Glomerular visceral epithelial cell (primary cell): ENCODE measurements at regions not wholly inside any gene's neighbourhood (a gene's known extent, or its start where the extent isn't known, plus 50 kb on each side); places are given as distances from the start of the nearest gene placed in this dataset.

Experiments
- DNase-seq: peaks from one replicate; pipeline ENCODE4 v3.0.0-alpha.2; 2016; ENCODE audit errors: extremely low spot score

DNA sequence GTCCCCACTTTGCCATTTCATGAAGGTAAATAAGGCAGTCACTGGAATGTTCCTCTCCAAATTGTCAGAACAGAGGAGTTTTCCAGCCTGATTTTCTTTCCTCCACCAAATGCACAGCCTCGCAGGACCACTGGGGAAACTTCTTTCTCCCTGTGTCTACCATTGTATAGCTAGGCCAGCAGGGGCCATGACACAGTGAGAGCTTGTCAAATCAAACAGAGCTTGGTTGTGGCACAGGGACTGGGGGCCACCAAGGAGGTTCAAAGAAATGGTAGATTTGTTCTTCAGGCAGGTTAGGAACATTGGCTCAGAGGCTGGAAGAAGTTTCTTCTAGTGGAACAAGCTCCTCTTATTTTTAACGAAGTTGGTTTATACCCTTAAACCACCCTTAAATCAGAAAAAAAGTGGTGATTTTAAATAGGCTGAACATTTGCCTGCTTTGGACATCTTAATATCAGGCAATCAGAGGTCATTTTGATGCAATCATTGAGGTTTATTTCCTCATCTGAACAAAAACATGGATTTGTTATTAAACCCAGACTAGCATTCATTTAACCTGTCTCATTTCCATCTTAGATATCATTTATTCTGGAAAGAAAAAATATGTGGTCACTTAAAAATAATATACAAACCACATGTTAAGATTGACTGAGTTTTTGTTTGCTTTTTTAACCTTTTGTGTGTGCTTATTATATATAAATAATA lies 105.6 kb downstream of the GTPBP8 start:
- DNase-seq, result no peak

DNA sequence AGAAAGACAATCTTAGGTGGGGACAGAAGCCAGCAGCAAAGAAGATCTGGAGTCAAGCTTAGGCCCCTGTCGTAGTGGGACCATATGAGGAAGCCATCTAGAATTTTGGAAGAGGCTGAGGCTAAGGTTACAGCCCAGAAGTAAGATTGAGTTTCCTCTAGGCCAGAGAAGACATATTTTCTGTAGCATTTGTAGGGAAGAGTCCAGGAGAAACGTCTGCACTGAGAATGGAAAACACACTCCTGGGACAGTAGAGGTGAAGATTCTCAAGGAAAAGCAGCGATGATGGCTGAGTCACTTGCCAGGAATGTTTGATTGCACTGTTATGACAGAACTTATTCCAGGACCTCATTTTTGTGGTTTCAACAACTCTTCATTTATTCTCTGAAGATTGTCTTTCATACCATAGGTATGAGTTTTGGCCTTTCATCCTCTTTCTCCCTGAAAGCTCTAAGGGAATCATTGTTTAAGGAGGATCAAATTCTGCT lies 107.2 kb downstream of the GTPBP8 start:
- peak; percentile 87 for DNase-seq

DNA sequence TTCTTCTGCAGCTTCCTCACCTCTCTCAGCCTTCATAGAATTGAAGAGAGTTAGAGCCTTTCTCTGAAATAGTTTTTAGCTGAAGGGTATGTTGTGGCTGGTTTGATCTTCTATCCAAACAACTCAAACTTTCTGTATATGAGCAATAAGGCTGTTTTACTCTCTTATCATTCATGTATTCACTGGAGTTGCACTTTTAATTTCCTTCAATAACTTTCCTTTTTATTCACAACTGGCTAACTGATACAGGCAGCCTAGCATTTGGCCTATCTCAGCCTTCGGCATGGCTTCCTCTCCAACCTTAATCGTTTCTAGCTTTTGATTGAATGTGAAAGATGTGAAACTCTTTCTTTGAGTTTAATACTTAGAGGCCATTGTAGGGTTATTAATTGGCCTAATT lies 109.3 kb downstream of the GTPBP8 start:
- DNase-seq, result no peak

DNA sequence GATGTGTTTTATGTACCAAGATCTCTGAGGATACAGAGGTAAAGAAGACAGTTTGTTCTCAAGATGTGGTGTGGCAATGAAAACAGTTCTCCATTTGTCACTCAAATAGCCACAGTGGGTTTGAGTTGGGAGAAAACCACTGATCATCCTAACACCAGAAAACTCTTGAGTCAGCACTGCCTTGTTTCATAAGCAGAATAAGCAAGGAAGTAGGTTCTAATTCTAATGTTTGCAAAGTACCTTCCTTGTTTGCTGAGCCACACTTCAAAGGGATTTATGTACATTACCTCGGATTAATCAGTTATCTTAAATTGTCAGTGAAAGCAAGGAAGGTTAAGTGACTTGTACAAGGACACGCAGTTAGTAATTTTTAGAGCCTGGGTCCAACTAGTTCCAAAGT lies 107.8 kb upstream of the BOC start:
- DNase-seq, result no peak

DNA sequence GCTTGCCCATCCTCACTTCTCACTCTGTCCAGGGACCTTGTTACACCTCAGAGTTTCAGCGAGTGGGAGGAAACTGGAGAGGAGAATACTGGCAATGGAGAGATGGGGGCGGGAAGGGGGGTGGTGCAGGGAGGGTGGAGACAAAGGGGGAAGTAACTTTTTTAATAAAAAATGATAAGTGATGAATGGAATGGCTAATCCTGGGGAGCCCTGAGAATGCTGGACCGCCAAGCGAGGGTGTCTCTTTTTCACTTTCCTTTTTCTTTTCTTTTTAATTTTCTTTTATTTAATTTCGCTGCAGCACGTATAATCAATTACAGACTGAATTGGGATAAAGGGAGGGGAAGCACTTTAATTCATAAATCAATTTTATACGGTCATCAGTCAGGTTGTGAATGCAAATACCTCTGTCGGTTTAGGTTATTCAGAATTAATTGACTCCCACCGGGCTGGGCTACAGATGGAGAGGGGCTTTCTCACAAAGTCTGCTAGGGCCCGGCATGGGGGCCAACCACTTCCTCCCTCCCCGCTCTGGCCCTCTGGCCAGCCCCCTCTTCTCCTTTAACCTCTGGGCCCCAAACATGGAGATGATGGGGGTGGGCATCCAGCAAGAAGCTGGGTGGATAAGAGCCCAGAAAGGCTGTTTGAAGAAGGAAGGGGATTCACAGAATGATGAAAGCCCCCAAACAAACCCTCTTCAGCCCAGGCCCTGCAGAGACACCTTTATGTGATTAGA lies 106.8 kb upstream of the BOC start:
- DNase-seq, result no peak

DNA sequence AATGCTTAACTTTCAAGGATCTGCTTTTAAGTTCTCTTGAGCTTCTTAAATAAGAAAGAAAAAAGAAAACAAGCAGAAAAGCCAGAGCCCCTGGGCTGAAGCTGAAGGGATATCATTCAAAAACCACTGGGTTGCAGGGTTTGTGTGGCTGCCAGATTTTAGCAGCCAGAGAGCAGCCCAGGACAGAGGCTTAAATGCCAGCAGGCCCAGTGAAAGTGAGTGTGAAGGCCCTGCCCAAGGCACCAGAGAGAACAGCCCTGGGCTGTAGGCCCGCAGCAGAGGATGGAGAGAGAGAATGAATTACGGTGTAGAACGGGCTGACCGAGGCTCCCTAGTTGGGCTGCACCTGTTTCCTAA lies 106.3 kb upstream of the BOC start:
- DNase-seq, result no peak

DNA sequence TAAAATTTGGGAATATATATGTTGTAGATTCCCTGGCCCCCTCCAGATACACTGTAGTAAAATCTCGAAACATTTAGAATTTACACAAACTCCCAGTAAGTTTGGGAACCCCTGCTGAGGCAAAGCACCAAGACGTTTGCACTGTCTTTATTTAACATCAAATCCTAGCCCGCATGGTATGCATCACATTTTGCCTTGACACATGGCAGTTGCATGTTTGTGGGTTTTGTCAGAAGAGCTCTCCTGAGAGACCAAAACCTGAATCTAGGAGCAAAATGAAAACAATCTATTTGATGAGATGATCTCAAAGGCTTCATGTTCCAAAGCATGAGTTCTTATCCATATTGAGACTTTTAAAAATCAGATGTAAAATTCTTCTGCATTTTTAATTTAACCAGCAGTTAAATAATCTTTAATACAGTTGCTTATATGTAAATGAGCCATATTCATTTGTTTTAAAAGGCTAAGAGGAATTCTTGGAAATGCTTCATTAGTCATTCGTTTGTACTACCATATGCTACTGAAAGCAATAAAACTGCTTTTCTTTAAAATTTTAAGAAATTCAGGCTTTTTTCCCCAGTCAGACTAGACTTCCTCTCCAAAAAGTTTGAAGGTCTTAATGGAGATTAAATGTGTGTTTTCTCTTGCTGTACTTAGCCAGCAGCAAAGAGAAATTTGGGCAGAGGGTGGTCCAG lies 105.2 kb upstream of the BOC start:
- no peak for DNase-seq

DNA sequence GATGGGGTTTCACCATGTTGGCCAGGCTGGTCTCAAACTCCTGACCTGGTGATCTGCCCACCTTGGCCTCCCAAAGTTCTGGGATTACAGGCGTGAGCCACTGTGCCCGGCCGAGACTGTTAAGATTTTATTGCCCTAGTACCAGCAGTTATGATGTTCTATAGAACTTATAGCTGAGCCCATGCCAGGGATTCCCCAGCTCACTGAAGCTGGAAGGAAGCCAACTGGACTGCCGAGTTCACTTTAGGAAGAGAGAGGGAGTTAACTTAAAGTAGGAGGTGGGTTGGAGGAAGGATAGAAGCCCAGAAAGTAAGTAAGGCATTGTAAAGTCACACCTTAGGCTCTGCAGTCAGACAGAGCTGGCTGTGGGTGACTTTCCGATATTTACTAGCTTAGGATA lies 101.1 kb upstream of the BOC start:
- peak; percentile 10 for DNase-seq

DNA sequence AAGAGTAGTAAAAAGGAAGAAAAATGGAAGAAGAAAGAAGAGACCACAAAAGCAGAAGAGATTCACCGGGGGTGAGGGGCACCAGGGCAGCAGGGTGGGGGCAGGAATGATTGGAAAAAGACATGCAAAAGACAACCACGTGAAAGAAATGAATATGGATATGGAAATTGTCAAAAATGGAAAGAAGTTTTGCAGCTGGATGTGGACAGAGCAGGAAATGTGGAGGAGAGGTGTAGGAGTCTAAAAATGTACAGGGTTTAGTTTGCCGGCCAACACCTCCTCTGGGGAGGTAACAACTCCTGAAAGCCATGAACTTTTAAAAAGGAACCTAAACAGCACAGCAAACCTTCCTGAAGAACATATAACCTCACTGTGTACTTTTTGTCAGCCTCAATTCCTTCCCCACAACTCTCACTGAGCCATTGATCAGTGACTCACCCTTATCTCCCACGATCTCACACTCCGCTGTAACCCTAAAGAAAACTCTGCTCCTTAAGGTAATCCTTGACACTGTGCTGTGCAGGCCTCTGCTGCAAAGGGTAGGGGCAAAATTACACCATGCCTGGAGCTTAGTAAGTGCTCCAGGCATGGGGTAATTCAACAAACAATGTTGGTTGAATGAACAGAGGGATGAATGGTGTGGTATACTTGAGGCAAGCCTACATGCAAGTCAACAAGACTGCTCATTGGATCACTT lies 100.2 kb upstream of the BOC start:
- no peak for DNase-seq

DNA sequence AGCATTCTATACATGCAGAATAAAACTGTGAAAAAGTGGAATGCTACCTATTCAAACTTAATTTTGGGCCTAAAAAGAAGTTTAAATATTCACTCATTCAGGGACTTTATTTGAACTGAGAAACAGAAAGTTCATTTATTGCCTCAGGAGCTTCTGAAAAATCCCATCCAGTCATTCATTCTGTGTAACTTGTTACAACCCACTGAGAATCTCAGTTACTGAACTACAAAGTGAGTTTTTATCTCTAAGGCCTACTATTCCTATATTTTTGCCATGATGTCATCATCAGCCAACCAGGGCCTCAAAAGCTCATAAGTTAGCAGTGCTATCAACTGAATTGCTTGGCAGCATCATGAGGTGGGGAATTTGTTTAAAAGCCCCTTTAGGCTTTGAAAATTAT lies 98.0 kb upstream of the BOC start:
- no peak for DNase-seq

DNA sequence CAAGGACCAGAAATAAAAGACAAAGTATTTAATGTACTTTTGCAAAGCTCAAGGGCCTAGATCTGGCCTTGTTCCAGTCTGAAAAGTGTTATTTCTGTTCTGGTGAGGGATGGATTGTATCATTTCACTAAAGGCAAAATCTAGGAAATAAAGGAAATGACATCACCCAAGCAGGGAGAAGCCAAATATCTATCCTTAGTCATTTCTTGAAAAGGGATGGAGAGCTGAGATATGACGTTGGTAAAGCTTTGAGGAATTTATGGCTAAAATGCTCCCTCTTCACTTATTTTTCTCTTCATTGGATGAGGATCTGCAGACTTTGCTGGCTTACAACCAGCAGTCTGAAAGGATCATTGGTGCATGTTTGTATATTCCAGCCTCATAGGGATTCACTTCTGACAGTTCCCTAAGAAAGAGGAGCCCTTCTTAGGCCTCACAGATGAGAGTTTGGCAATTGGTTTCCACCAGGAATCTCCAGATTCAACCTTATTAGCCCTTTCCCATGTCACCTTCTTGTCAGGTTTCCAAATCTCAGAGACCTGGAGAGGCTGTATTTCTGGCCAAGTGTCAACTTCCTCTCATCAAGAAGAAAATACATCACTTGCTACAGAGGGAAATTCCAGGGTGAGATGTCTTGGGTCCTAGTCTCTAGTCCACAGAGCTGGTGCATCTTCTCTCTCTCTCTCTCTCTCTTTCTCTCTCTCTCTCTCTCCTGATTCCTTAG lies 93.7 kb upstream of the BOC start:
- no peak for DNase-seq

DNA sequence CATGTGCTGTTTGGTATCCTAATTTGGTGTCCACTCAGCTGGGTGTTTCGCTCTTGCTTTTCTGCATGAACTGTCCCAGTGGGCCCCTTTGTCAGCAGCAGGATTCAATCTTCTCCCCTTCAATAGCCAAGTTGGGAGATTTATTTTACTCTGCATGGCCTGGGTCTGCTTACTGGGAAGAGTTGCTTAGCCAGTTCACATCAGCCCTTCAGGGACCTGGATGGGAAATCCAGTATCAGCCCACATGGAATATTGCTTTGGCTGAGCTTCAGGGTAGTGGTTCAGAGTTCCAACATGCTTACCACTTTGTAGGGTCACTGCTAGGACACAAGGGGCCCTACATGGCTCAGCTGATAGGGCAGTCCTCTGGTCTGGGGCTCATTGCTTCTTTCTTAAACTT lies 93.0 kb upstream of the BOC start:
- DNase-seq, result no peak

DNA sequence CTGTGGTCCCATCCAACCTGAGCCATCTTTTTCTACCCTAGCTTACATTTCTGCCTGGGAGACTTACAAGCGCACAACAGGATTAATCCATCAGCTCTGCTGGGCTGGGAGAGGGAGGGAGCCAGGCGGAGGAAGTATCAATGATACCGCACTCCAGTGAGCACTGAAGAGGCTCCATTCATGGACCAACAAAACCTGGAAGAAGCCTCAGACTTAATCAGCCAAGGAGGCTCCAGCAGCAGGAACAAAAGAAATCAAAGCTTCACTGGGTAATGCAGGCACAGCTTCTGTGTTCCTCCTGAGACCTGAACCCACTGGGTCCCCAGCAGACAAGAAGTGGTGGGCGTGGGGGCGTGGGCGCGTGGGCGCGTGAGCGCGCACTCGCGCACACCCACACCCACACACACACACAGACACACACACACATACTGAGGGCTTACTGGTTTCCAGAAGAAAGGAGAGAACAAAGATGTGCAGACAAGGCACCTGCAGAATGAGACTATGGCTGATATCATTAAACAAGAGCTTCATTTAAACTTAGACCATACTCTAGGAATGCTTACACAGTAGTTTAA lies 87.0 kb upstream of the BOC start:
- no peak for DNase-seq

DNA sequence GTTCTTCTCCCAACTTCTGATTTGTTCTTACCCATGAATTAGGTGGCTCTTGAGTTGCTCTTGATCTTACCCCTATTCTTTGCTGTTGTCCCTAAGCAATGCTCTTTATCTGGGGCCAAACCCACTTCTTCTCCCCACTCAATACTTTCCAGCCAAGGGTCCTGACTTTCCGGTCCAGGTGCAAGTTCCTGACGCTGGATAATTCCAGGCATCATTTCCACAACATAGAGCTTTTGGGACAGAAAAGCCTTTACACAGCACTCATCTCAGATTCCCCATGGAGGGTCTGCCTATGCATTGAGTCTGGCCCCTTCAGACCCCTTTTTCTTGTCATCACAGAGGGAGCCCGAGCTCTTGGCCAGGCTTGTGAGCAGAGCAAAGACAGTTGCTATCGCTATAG lies 85.4 kb upstream of the BOC start:
- no peak for DNase-seq

DNA sequence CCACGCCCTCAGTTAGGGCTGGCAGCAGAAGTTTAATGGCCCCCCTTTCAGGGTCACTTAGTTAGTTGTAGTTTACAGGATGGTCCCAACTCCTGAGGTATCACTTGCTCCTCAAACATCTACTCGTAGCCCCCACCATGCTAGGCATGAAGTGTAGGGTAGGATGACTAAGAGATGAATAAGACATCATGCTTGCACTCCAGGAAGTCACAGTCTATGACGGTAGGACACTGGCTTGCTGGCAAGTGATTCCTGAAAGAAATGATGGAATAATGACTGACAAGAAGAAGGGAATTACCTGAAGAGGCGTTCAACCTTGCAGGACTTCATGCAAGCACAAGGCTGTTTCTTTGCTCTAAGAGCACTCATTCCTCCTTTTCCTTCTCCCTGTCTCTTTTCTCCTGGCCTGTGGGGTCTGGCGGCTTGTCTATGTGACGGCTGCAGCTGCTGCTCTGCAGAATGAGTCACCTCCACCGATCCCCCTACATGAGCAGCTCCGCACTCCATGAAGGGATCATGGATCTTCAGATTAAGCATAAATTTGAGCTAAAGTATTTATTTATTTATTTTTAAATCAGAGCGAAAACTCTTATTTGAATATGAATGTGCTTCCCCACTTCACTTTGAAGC lies 82.9 kb upstream of the BOC start:
- DNase-seq, result no peak

DNA sequence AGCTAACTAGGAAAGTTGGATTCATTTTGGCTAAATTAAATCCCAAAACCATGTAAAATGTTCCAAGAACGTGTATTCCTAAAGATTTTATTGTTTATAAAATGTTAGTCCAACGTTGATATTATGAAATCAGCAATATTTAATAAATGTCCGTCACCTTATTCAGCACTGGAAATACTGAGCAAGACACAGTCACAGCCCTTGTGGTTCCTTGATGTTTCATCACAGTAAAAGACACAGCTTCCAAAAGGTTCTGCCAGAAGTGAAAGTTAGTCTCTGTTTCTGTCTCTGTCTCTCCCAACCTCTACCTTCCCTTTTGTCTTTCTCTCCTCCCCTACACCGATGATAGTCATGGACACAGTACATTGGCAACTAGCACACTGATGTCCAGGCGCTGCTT lies 82.2 kb upstream of the BOC start:
- no peak for DNase-seq

DNA sequence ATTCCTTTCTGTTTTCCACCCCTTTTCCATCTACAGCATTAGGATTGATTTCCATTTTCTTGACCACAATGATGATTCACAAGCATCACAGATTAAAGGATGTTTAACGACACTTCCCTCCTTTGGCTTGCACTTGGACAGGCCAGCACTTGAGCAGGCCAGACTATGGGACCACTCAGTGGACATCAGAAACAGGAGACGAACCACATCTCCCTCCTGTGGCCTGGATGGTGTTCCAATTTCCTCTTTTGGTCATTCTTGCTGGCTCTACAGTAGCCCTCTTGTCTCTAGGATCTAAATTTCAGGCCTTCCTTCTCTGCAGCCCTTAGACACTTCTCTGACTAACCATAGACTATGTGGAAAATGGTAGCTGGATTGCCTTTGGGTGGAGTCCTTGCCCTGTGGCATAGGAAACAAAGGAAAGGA lies 78.8 kb upstream of the BOC start:
- DNase-seq, result peak; percentile 45

DNA sequence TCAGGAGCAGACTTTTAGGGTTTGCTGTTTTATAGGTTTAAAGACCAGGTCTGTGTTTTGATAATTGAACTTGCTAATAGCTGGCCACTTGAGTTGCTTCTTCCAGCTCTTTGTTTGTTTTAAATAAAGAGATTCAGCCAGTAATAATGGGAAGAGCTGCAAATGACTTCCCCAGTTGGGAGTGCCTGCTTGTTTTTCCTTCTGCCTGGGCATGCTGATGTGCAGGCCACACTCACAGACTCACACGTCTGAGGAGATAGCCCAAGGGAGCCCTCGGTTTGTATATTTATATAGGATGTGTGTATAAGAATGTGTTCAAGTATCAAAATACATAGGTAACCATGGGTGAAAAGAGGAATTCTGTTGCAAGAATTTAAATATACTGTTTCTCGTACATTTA lies 78.2 kb upstream of the BOC start:
- no peak for DNase-seq

DNA sequence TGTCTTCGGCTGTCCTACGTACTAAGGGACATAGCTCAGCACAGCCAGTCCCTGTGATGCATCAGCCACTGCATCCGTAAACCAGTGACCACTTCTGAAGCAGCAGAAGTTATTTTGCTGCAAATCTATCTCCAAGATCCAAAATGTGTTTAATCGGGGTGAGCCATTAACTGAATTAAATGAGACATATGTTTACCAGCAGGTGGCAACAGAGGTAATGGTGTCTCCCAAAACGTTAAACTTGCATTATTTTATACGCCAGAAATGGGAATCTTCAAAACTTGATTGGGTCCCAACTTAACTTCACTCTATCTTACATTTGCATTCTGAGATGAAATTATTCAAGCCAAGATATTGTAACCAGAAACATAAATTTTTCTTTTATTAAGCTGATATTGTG lies 75.3 kb upstream of the BOC start:
- DNase-seq, result no peak

DNA sequence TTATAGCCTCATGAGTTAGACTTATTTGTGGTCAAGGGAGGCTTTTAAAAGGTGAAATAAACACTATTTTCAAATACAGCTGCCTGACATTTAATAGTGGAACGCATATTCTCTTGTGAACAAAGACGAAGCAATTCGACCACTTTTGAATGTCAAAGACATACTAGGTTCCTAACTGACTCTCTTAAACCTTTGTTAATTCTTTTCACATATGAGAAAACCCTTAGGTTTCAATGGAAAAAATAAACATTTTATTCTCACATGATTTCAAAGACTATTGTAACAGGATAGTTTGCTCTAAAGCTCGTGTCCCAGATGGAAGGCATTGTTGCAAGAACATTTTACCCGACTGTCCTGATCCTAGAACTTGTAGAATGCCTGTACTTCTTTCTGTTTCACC lies 74.8 kb upstream of the BOC start:
- DNase-seq, result no peak
